PC-3 (cell line): ENCODE measurements at regions not wholly inside any gene's neighbourhood (a gene's known extent, or its start where the extent isn't known, plus 50 kb on each side); places are given as distances from the start of the nearest gene placed in this dataset.

Experiments
- ATAC-seq: fragments of 200-7000 bp; cut with Tn5 transposase; 2 replicates; pipeline ENCODE4 v1.9.1; 2020; ENCODE audit warnings: mild to moderate bottlenecking, moderate library complexity
- BruUV-seq: library from RNA; stranded (reverse); fragments of 400-500 nt; replicated peaks from 2 replicates; lab custom pipeline; 2021; lab: Mats Ljungman, UMichigan
- CTCF ChIA-PET: fragments of 300-600 bp; sonication (Branson Sonifier 250); formaldehyde crosslinking; loops from one replicate; lab custom pipeline; 2022; ENCODE audit warnings: antibody characterized with exemption; lab: Charles Lee
- POLR2A ChIA-PET: fragments of 300-600 bp; sonication (Branson Sonifier 250); formaldehyde crosslinking; loops from one replicate; lab custom pipeline; 2022; ENCODE audit warnings: antibody characterized with exemption; ENCODE audit not compliant: unreplicated experiment; lab: Charles Lee
- DNase-seq: peaks from one replicate; pipeline ENCODE4 v3.0.0-alpha.2; 2015
- H2AFZ ChIP-seq: fragments of 300-600 bp; sonication (generic); 2 replicates; pipeline ENCODE4 v1.6.0; 2016; ENCODE audit warnings: antibody characterized with exemption, low read length
- H3F3A ChIP-seq: fragments of 300-600 bp; sonication (generic); one replicate; pipeline ENCODE4 v1.6.0; 2017; ENCODE audit warnings: antibody characterized with exemption, low read length, control low read depth, mild to moderate bottlenecking; ENCODE audit not compliant: unreplicated experiment
- H3K27ac ChIP-seq: fragments of 300-600 bp; sonication (generic); 2 replicates; pipeline ENCODE4 v1.5.1; 2016; ENCODE audit warnings: mild to moderate bottlenecking, low read length
- H3K27me3 ChIP-seq: fragments of 300-600 bp; sonication (generic); 2 replicates; pipeline ENCODE4 v1.6.1; 2016; ENCODE audit warnings: low read length, mixed read lengths
- H3K36me3 ChIP-seq: fragments of 300-600 bp; sonication (generic); 2 replicates; pipeline ENCODE4 v1.6.1; 2016; ENCODE audit warnings: low read depth, mixed run types, low read length, mixed read lengths
- H3K4me1 ChIP-seq: fragments of 300-600 bp; sonication (generic); 2 replicates; pipeline ENCODE4 v1.5.1; 2016; ENCODE audit warnings: low read length; ENCODE audit not compliant: insufficient read depth
- H3K4me2 ChIP-seq: fragments of 300-600 bp; sonication (generic); 2 replicates; pipeline ENCODE4 v1.6.0; 2016; ENCODE audit warnings: low read length
- H3K4me3 ChIP-seq: fragments of 300-600 bp; sonication (generic); 2 replicates; pipeline ENCODE4 v1.5.1; 2016; ENCODE audit warnings: mild to moderate bottlenecking, low read length, mixed read lengths
- H3K79me2 ChIP-seq: fragments of 300-600 bp; sonication (generic); 2 replicates; pipeline ENCODE4 v1.6.1; 2017; ENCODE audit warnings: low read length, mixed read lengths
- H3K9ac ChIP-seq: fragments of 300-600 bp; sonication (generic); 2 replicates; pipeline ENCODE4 v1.6.0; 2016; ENCODE audit warnings: mild to moderate bottlenecking, low read length
- H3K9me2 ChIP-seq: fragments of 300-600 bp; sonication (generic); replicated peaks from 2 replicates; pipeline ENCODE4 v1.6.1; 2016; ENCODE audit warnings: mixed run types, low read length, mixed read lengths
- H3K9me3 ChIP-seq: fragments of 300-600 bp; sonication (generic); 2 replicates; pipeline ENCODE4 v1.6.1; 2016; ENCODE audit warnings: low read length, mixed read lengths
- H4K20me1 ChIP-seq: fragments of 300-600 bp; sonication (generic); 2 replicates; pipeline ENCODE4 v1.6.1; 2016; ENCODE audit warnings: low read length, mixed read lengths
- EZH2 ChIP-seq: fragments of 300-600 bp; sonication (generic); IDR thresholded peaks from one replicate; pipeline ENCODE4 v1.6.1; 2017; ENCODE audit warnings: antibody characterized with exemption, mild to moderate bottlenecking, low read length; ENCODE audit not compliant: unreplicated experiment
- EZH2phosphoT487 ChIP-seq: fragments of 300-600 bp; sonication (generic); IDR thresholded peaks from 2 replicates; pipeline ENCODE4 v1.6.1; 2018; ENCODE audit warnings: mild to moderate bottlenecking, antibody characterized with exemption, low read length, borderline replicate concordance
- intact Hi-C: fragments of 100-400 bp; cut with micrococcal nuclease; formaldehyde crosslinking; loops from 2 replicates; pipeline ENCODE4 v1.9.0; 2023
- TF ChIP-seq, protein P1 (sequence below): fragments of 300-600 bp; sonication (generic); conservative IDR thresholded peaks from 2 replicates; pipeline ENCODE4 v1.5.1; 2017; ENCODE audit warnings: antibody characterized with exemption, low read depth, mild to moderate bottlenecking, low read length

DNA sequence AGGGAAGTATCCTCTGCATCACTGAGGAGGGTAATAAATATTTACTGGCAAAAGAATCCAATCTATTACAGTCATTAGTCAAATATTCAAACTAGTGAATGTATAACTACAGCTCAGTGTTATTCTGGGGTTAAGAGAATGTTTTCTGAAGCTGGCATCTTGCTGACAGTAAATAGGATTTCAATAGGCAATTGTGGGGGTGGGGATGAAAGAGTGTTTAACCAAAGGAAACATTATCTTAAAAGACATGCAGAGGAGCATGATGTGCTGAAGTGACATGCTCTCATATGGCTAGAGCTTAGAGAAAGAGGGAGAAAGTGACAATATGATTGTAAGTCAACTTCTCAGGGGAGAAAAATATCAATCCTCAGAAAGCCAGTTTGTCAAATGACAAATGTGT is 618.4 kb upstream of the RIOK2 start:
- POLR2A ChIA-PET = no interaction called here
- H3K27me3 ChIP-seq = no peaks in the 10 kb centered on the region
- no TSS peak for BruUV-seq

DNA sequence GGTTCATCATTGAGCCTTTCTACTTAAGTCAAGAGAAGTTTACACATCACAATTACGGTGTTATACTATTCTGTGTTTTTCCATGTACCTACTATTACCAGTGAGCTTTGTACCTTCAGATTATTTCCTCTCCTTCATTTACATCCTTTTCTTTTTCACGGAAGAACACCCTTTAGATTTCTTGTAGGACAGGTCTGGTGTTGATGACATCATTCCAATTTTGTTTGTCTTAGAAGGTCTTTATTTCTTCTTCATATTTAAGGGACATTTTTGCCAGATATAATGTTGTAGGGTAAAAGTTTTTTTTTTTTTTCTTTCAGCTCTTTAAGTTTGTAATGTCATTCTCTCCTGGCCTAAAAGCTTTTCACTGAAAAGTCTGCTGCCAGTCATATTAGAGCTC is 637.1 kb upstream of the RIOK2 start:
- H3K27ac ChIP-seq = no peak overlapping the region
- H3K4me1 ChIP-seq = no peaks in the 10 kb centered on the region
- H3K9me2 ChIP-seq = no peaks in the 10 kb centered on the region
- BruUV-seq = no TSS peak
- intact Hi-C loops = no loop called here
- no peak overlapping the region for H2AFZ ChIP-seq
- no peaks in the 10 kb centered on the region for H3K9me3 ChIP-seq
- no peaks in the 10 kb centered on the region for H3K79me2 ChIP-seq
- H3K27me3 ChIP-seq = no peaks in the 10 kb centered on the region
- no peaks in the 10 kb centered on the region for H3K36me3 ChIP-seq
- H3F3A ChIP-seq = no peaks in the 10 kb centered on the region
- DNase-seq = no peak
- ChIA-PET POLR2A (no interaction called here), CTCF (no interaction called here)
- H4K20me1 ChIP-seq = no peaks in the 10 kb centered on the region
- TF ChIP-seq, protein P1, sequence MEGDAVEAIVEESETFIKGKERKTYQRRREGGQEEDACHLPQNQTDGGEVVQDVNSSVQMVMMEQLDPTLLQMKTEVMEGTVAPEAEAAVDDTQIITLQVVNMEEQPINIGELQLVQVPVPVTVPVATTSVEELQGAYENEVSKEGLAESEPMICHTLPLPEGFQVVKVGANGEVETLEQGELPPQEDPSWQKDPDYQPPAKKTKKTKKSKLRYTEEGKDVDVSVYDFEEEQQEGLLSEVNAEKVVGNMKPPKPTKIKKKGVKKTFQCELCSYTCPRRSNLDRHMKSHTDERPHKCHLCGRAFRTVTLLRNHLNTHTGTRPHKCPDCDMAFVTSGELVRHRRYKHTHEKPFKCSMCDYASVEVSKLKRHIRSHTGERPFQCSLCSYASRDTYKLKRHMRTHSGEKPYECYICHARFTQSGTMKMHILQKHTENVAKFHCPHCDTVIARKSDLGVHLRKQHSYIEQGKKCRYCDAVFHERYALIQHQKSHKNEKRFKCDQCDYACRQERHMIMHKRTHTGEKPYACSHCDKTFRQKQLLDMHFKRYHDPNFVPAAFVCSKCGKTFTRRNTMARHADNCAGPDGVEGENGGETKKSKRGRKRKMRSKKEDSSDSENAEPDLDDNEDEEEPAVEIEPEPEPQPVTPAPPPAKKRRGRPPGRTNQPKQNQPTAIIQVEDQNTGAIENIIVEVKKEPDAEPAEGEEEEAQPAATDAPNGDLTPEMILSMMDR = no peak
- no peak for TF ChIP-seq EZH2phosphoT487
- no peak for TF ChIP-seq EZH2
- no peak overlapping the region for H3K4me2 ChIP-seq
- H3K4me3 ChIP-seq = no peak overlapping the region
- ATAC-seq = no peak
- H3K9ac ChIP-seq = no peak overlapping the region

More for the DNA sequence above, 618.4 kb upstream of the RIOK2 start:
- intact Hi-C loops = no loop called here
- Histone ChIP-seq H3K9me3 (peaks cover 9% of the 10 kb centered on the region; the same call in 1 of the 2 replicates), H3K79me2 (no peaks in the 10 kb centered on the region), H4K20me1 (no peaks in the 10 kb centered on the region), H3F3A (no peaks in the 10 kb centered on the region), H3K27ac (no peak overlapping the region), H3K4me3 (no peak overlapping the region), H3K4me2 (no peak overlapping the region), H2AFZ (no peak overlapping the region), H3K4me1 (no peaks in the 10 kb centered on the region), H3K36me3 (no peaks in the 10 kb centered on the region), H3K9ac (no peak overlapping the region), H3K9me2 (no peaks in the 10 kb centered on the region)
- DNase-seq = no peak
- ATAC-seq = no peak
- CTCF ChIA-PET = no interaction called here
- TF ChIP-seq EZH2phosphoT487 = no peak
- TF ChIP-seq EZH2 = no peak
- TF ChIP-seq, protein P1 = no peak

DNA sequence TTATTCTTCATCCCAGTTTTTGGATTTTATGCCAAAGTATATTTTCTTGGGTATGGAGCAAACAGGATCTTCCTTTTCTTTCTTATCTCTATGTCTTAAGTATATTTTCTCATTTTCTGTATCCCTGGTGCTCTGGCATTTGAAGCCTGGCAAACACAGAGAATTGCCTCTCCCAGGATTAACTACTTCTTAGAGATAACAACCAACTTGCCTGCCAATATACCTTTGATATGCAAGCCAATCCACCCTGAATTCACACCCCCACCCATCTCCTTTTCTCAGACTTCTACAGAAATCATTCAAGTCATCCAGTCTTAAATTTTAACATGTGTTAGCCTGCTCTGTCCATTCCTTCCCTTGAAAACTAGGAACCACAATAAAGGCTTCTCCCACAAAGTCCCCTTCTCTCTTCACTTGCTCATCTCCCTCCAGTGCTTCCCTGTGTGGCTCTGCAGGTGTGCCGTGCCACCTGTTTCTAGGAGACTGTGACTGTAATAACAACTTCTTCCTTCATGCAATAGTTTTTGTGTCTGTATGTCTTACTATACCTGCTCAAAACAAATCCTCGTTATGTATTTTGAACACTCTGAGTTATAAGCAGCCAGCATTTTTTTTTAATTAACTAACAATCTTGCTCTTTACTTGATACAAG is 649.7 kb upstream of the RIOK2 start:
- intact Hi-C loops = loop anchor here (10.0 kb wide), 2 partner anchors 272 to 942 kb away; partner anchors contain the start of gene RGMB
- POLR2A ChIA-PET = no interaction called here
- Histone ChIP-seq H3K4me3 (no peak overlapping the region), H3K27ac (no peak overlapping the region), H3F3A (no peaks in the 10 kb centered on the region), H3K9me3 (no peaks in the 10 kb centered on the region), H3K4me1 (peaks cover under 1% of the 10 kb centered on the region; the same call in 1 of the 2 replicates), H3K79me2 (no peaks in the 10 kb centered on the region), H4K20me1 (no peaks in the 10 kb centered on the region), H2AFZ (no peak overlapping the region), H3K9ac (no peak overlapping the region), H3K36me3 (no peaks in the 10 kb centered on the region), H3K27me3 (peaks cover 5% of the 10 kb centered on the region; the same call in 1 of the 2 replicates), H3K4me2 (no peak overlapping the region), H3K9me2 (no peaks in the 10 kb centered on the region)
- CTCF ChIA-PET = no interaction called here
- ATAC-seq (no peak), DNase-seq (no peak)
- no peak for TF ChIP-seq EZH2
- TF ChIP-seq EZH2phosphoT487 = no peak
- TF ChIP-seq, protein P1 = no peak
- BruUV-seq = no TSS peak
